ENCODE measurements at regions not wholly inside any gene's neighbourhood (a gene's known extent, or its start where the extent isn't known, plus 50 kb on each side); places are given as distances from the start of the nearest gene placed in this dataset.
"Not testable (repeated sequence)": the region's sequence is repeated elsewhere in the genome, so short reads cannot be mapped to it uniquely, and the experiment has no call there.

DNA sequence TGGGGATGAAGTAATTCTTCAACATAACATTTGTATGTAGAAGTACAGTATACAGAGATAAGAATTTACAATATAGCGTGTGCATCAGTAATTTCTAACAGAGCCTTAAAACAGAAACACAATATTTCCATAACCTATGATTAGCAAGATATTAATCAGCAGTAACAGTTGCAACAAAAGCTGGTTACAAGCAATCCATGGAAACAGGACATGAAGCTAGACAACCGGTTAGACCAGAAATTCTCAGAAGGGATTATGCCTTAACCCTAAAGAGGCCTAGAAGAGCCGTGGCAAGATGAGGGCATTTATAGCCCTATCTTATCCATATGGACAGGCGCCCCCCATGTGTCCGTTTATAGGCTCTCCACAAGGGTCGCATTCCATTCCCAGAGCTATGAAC is 392.5 kb downstream of the PRELID2 start:
- TF ChIP-seq, protein P1, sequence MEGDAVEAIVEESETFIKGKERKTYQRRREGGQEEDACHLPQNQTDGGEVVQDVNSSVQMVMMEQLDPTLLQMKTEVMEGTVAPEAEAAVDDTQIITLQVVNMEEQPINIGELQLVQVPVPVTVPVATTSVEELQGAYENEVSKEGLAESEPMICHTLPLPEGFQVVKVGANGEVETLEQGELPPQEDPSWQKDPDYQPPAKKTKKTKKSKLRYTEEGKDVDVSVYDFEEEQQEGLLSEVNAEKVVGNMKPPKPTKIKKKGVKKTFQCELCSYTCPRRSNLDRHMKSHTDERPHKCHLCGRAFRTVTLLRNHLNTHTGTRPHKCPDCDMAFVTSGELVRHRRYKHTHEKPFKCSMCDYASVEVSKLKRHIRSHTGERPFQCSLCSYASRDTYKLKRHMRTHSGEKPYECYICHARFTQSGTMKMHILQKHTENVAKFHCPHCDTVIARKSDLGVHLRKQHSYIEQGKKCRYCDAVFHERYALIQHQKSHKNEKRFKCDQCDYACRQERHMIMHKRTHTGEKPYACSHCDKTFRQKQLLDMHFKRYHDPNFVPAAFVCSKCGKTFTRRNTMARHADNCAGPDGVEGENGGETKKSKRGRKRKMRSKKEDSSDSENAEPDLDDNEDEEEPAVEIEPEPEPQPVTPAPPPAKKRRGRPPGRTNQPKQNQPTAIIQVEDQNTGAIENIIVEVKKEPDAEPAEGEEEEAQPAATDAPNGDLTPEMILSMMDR (IDR thresholded peaks at IDR 0.05) = not testable (repeated sequence)
- TF ChIP-seq ZFX (IDR thresholded peaks at IDR 0.05; ENCODE audit: borderline replicate concordance) = not testable (repeated sequence)

All from 22Rv1 (cell line).